ENCODE measurements at regions not wholly inside any gene's neighbourhood (a gene's known extent, or its start where the extent isn't known, plus 50 kb on each side); places are given as distances from the start of the nearest gene placed in this dataset.

- TF ChIP-seq ZFP62 (CRISPR knock-in tag; IDR thresholded peaks at IDR 0.05), result no peak
- TF ChIP-seq, protein P1, sequence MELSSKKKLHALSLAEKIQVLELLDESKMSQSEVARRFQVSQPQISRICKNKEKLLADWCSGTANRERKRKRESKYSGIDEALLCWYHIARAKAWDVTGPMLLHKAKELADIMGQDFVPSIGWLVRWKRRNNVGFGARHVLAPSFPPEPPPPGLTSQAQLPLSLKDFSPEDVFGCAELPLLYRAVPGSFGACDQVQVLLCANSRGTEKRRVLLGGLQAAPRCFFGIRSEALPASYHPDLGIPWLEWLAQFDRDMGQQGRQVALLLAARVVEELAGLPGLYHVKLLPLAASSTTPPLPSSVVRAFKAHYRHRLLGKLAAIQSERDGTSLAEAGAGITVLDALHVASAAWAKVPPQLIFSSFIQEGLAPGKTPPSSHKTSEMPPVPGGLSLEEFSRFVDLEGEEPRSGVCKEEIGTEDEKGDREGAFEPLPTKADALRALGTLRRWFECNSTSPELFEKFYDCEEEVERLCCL (CRISPR knock-in tag; IDR thresholded peaks at IDR 0.05; ENCODE audit: borderline replicate concordance), result no peak
- no peak for TF ChIP-seq POLR2G (IDR thresholded peaks at IDR 0.05; ENCODE audit: low read depth, low read length)
- peak; percentile 58; the same call in 1 of the 2 replicates for TF ChIP-seq ESRRA (CRISPR knock-in tag; IDR thresholded peaks at IDR 0.05; ENCODE audit: low read depth)
- TF ChIP-seq ZIK1 (CRISPR knock-in tag; IDR thresholded peaks at IDR 0.05; ENCODE audit: borderline replicate concordance, low read depth), result no peak
- TF ChIP-seq, protein P2, sequence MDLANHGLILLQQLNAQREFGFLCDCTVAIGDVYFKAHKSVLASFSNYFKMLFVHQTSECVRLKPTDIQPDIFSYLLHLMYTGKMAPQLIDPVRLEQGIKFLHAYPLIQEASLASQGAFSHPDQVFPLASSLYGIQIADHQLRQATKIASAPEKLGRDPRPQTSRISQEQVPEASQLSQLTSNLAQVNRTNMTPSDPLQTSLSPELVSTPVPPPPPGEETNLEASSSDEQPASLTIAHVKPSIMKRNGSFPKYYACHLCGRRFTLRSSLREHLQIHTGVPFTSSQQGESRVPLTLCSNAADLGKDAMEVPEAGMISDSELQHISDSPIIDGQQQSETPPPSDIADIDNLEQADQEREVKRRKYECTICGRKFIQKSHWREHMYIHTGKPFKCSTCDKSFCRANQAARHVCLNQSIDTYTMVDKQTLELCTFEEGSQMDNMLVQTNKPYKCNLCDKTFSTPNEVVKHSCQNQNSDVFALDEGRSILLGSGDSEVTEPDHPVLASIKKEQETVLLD (CRISPR knock-in tag; IDR thresholded peaks at IDR 0.05; ENCODE audit: low read depth), result 0 out of 2 replicates have a peak, but pooled peaks have one; percentile 39
- peak; percentile 63; the same call in 1 of the 2 replicates for TF ChIP-seq KAT7 (CRISPR knock-in tag; IDR thresholded peaks at IDR 0.05; ENCODE audit: borderline replicate concordance)
- peak; percentile 93 for TF ChIP-seq IRF2 (CRISPR knock-in tag; IDR thresholded peaks at IDR 0.05)
- TF ChIP-seq CREM (IDR thresholded peaks at IDR 0.05), result peak; percentile 97
- no peak for TF ChIP-seq CREM (CRISPR knock-in tag; IDR thresholded peaks at IDR 0.05)
- peak; percentile 36; the same call in 1 of the 2 replicates for TF ChIP-seq ZNF160 (CRISPR knock-in tag; IDR thresholded peaks at IDR 0.05)
- TF ChIP-seq RNF219 (CRISPR knock-in tag; IDR thresholded peaks at IDR 0.05), result peak; percentile 96; the same call in 1 of the 2 replicates
- peak; percentile 97; the same call in 1 of the 2 replicates for TF ChIP-seq ZNF746 (CRISPR knock-in tag; IDR thresholded peaks at IDR 0.05)
- peak; percentile 93 for TF ChIP-seq ZBTB34 (CRISPR knock-in tag; IDR thresholded peaks at IDR 0.05)
- peak; percentile 73; the same call in 1 of the 2 replicates for TF ChIP-seq ZNF652 (CRISPR knock-in tag; IDR thresholded peaks at IDR 0.05; ENCODE audit: borderline replicate concordance, low read depth)
- TF ChIP-seq HIC2 (CRISPR knock-in tag; IDR thresholded peaks at IDR 0.05; ENCODE audit: low read depth), result no peak
- TF ChIP-seq ZNF33A (CRISPR knock-in tag; IDR thresholded peaks at IDR 0.05; ENCODE audit: borderline replicate concordance), result peak; percentile 85; the same call in 1 of the 2 replicates
- TF ChIP-seq, protein P3, sequence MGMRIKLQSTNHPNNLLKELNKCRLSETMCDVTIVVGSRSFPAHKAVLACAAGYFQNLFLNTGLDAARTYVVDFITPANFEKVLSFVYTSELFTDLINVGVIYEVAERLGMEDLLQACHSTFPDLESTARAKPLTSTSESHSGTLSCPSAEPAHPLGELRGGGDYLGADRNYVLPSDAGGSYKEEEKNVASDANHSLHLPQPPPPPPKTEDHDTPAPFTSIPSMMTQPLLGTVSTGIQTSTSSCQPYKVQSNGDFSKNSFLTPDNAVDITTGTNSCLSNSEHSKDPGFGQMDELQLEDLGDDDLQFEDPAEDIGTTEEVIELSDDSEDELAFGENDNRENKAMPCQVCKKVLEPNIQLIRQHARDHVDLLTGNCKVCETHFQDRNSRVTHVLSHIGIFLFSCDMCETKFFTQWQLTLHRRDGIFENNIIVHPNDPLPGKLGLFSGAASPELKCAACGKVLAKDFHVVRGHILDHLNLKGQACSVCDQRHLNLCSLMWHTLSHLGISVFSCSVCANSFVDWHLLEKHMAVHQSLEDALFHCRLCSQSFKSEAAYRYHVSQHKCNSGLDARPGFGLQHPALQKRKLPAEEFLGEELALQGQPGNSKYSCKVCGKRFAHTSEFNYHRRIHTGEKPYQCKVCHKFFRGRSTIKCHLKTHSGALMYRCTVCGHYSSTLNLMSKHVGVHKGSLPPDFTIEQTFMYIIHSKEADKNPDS (CRISPR knock-in tag; IDR thresholded peaks at IDR 0.05), result peak; percentile 87; the same call in 1 of the 2 replicates
These were observed 219.4 kb downstream of the MREG start (continued) for GRCh38 chr2:215793747-215794595.

Measured in HepG2 (cell line).